Naive B cell (primary cell): ENCODE measurements at regions not wholly inside any gene's neighbourhood (a gene's known extent, or its start where the extent isn't known, plus 50 kb on each side); places are given as distances from the start of the nearest gene placed in this dataset.

Experiments used
- ATAC-seq, 2 donors: fragments of 150-1000 bp; cut with Tn5 transposase; 2 replicates each; pipeline ENCODE4 v1.10.0; 2021; ENCODE audit warnings: low read depth in 2 of 2, mild to moderate bottlenecking in 2 of 2, moderate library complexity in 2 of 2
- DNase-seq: peaks from one replicate; pipeline ENCODE4 v3.0.0; 2022
- H3K27ac Mint-ChIP-seq, 6 donors: one replicate each; pipeline ENCODE4 v1.8.0; 2020 to 2022; ENCODE audit warnings: mild to moderate bottlenecking in 6 of 6, mixed read lengths in 6 of 6, moderate library complexity in 5 of 6, inconsistent platforms in 2 of 6
- H3K27me3 Mint-ChIP-seq, 3 donors: one replicate each; pipeline ENCODE4 v1.8.0; 2021 to 2022; ENCODE audit warnings: mixed read lengths in 3 of 3, mild to moderate bottlenecking in 1 of 3
- H3K36me3 Mint-ChIP-seq, 2 donors: one replicate each; pipeline ENCODE4 v1.8.0; 2020 to 2022; ENCODE audit warnings: mixed read lengths in 2 of 2, inconsistent platforms in 1 of 2, mild to moderate bottlenecking in 1 of 2
- H3K4me1 Mint-ChIP-seq, 3 donors: one replicate each; pipeline ENCODE4 v1.8.0; 2020 to 2022; ENCODE audit warnings: mixed read lengths in 3 of 3, inconsistent platforms in 1 of 3, mild to moderate bottlenecking in 1 of 3, moderate library complexity in 1 of 3
- H3K4me3 Mint-ChIP-seq, 8 donors: one replicate each; pipeline ENCODE4 v1.8.0; 2020 to 2022; ENCODE audit warnings: mild to moderate bottlenecking in 8 of 8, mixed read lengths in 8 of 8, moderate library complexity in 8 of 8, inconsistent platforms in 2 of 8
- H3K9me3 Mint-ChIP-seq, 7 donors: one replicate each; pipeline ENCODE4 v1.8.0; 2020 to 2022; ENCODE audit warnings: mixed read lengths in 7 of 7, mild to moderate bottlenecking in 5 of 7, inconsistent platforms in 2 of 7, moderate library complexity in 1 of 7

DNA sequence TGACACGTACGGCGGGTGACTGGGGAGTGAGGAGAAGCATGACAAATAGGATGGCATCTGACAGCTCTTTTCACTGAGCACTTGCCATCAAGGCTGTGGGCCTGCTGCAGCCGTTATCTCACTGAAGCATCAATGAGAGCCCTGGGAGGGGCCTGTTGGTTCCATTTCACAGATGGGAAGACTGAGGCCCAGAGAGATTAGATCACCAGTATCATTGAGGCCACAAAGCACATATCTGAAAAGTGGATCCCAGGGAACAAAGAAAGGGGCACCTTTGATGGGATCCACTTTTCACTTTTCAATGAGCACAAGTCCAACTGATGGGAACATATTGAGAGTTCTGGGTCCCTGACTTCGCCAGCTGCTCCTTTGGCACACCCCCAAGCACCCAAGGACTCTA is 144.4 kb upstream of the LHX1 start:
- peaks cover 0 to 5% of the 10 kb centered on the region in 2 donors for H3K36me3 Mint-ChIP-seq
- no peak overlapping the region for H3K4me3 Mint-ChIP-seq
- no peak for DNase-seq
- H3K9me3 Mint-ChIP-seq = peaks cover 0 to 9% (median 6%) of the 10 kb centered on the region in 7 donors
- H3K4me1 Mint-ChIP-seq = no peaks in the 10 kb centered on the region
- peaks cover 39 to 63% (median 52%) of the 10 kb centered on the region in 3 donors for H3K27me3 Mint-ChIP-seq
- ATAC-seq = no peak
- H3K27ac Mint-ChIP-seq = no peak overlapping the region

DNA sequence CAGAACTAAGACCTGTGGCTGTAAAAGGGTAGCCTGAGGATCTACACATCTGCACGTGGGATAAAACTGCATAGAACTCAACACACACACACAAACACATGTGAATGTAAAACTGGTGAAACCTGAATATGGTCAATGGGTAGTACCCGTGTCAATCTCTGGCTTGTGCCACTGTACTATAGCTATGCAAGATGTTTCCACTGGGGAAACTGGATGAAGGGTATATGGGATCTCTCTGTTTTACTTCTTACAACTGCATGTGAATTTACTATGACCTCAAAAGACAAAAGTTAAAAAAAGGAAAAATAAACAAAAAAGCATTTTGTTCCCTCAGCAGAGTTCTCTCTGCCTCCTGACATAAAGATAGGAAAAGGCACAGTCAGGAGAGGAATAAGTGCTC is 143.3 kb upstream of the LHX1 start:
- H3K36me3 Mint-ChIP-seq = peaks cover 0 to 5% of the 10 kb centered on the region in 2 donors
- H3K27ac Mint-ChIP-seq = no peak overlapping the region
- H3K4me3 Mint-ChIP-seq = no peak overlapping the region
- ATAC-seq (no peak), DNase-seq (no peak)
- H3K27me3 Mint-ChIP-seq = peaks cover 35 to 62% (median 41%) of the 10 kb centered on the region in 3 donors
- no peaks in the 10 kb centered on the region for H3K4me1 Mint-ChIP-seq
- H3K9me3 Mint-ChIP-seq = peaks cover 0 to 10% (median 6%) of the 10 kb centered on the region in 7 donors

DNA sequence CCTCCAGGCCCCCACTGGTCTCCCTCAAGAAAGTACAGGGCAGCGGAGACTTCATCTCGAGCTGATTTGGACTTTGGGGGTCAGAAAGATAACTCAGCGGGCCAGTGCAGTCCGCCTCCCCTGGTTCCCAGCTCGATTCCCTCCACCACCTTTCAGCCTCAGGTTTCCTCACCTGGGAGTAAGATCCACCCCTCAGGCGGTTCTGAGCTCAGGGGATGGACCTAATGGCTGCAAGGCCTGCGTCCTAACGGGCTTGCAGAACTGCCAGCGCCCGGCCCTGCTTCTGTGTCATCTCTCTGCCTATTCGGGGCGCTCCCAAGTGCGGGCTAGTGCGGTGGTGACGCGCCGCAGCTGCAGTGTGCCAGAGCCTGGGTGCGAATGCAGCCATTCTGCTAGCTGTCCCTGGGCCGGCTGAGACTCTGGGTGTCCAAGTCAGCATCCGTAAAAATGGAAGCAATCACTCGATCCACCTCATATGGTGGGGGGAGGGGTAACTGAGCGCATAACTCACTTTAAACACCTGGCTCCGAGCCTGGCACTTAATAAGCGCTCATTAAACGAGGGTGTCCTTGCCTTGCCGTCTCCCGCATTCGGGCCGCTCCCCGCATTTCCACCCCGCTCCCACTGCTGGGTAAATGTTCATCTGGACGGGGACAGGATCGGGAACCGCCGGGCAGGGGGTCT is 129.6 kb upstream of the LHX1 start:
- Mint-ChIP-seq H3K36me3 (no peaks in the 10 kb centered on the region), H3K27me3 (peaks cover 61 to 82% (median 74%) of the 10 kb centered on the region in 3 donors), H3K4me1 (no peaks in the 10 kb centered on the region), H3K27ac (no peak overlapping the region), H3K9me3 (peaks cover 0 to 2% (median 0%) of the 10 kb centered on the region in 7 donors), H3K4me3 (no peak overlapping the region)
- no peak for DNase-seq
- no peak for ATAC-seq

DNA sequence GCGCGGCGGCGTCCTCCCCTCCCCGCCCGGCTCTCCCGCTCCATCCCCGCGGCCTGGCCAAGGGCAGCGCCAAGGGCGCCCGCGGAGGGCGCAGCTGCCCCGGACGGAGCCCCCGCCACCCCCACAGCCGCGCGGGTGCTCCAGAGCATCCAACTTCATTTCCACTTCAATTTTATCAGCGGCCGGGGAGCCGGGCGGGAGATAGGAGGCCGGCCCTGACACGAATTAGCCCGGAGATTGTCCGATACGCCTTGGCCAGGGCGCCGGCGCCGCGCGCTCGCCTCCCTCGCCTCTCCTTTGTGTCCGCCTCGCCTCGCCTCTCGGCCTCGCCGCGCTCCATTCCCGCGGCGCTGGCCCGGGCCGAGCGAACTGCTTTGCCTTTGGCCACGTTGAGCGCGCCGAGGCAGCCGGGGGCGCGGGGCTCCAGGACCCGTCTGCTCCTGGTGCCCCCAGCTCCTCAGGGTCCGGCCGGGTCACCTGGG is 129.1 kb upstream of the LHX1 start:
- DNase-seq (no peak), ATAC-seq (no peak)
- Mint-ChIP-seq H3K4me1 (no peaks in the 10 kb centered on the region), H3K4me3 (no peak overlapping the region), H3K9me3 (peaks cover 0 to 2% (median 0%) of the 10 kb centered on the region in 7 donors), H3K27me3 (peaks cover 57 to 82% (median 75%) of the 10 kb centered on the region in 3 donors), H3K36me3 (no peaks in the 10 kb centered on the region), H3K27ac (no peak overlapping the region)

DNA sequence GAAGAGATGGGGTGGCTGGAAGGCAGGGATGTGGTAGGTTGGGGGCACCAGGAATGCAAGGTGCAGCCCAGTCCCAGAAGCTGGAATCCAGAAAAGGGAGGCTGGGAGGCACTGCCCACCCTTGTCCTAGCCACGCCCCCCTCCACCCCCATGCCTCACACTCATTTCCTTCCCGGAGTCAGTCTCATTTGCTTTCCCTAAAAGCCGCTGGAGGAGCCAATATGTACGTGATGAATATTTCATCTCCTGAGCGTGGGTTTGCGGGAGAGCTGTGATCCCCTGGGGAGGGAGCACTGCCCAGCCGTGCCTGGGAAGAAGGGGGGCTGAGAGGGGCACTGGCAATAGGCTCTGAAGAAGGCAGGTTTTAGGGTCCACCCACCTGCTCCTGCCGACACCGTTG is 124.5 kb upstream of the LHX1 start:
- DNase-seq (no peak), ATAC-seq (no peak)
- Mint-ChIP-seq H3K9me3 (no peaks in the 10 kb centered on the region), H3K4me1 (peaks cover 3 to 9% (median 7%) of the 10 kb centered on the region in 3 donors), H3K27me3 (peaks cover 48 to 79% (median 76%) of the 10 kb centered on the region in 3 donors), H3K4me3 (no peak overlapping the region), H3K27ac (peak overlapping the region in 1 of 6 donors; percentile 42), H3K36me3 (no peaks in the 10 kb centered on the region)

DNA sequence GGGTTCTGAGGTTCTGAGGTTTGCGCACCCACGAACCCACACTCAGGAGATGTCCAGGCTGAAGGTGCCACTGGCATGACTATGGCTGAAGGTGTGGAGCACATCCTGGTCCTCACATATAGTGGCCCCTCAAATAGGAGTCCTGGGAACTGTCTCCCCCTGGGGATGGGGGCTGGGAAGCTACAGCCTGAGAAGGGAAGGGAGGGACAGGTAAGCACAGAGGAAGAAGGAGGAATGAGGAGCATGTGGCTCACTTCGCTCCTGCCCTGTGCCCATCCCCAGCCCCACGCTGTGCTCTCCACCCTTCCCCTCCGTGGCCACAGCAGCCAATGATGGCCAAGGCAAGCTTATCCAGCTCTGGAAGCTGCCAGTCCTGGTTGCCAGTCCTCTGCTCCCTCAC is 123.9 kb upstream of the LHX1 start:
- no peaks in the 10 kb centered on the region for H3K36me3 Mint-ChIP-seq
- peaks cover 3 to 13% (median 7%) of the 10 kb centered on the region in 3 donors for H3K4me1 Mint-ChIP-seq
- H3K27ac Mint-ChIP-seq = peak overlapping the region in 2 of 6 donors; percentile 72 to 73
- peaks cover 48 to 78% (median 76%) of the 10 kb centered on the region in 3 donors for H3K27me3 Mint-ChIP-seq
- H3K4me3 Mint-ChIP-seq = no peak overlapping the region
- ATAC-seq (no peak), DNase-seq (no peak)
- H3K9me3 Mint-ChIP-seq = no peaks in the 10 kb centered on the region

DNA sequence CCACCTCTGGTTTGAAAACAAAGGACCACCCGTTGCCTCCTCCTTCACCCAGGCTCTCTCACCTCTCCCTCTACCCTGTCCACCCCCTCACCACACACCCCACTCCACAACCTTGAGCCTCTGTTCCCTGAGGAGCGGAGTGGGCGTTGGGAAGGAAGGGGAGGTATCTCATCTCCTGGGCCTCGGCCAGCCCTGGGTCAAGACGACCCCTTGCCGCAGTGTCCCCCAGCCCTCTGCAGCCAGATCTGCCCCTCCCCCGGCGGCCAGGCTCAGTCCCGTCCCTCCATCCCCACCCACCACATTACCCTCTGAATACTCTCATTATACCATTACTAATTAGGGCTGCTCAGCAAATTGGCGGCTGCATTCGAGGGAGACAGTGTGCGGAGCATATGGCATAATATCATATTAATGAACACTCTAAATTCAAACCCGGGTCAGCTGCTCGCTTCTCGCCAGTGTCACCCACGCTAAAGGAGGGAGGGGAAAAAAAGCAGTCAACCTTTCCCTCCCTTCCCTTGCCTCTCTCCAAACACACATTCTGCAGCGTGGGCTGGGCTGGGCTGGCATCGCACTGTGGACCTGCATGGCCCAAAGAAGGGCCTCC is 123.2 kb upstream of the LHX1 start:
- Mint-ChIP-seq H3K4me1 (peaks cover 3 to 15% (median 7%) of the 10 kb centered on the region in 3 donors), H3K27ac (peak overlapping the region in 1 of 6 donors; percentile 60)
- ATAC-seq = no peak

DNA sequence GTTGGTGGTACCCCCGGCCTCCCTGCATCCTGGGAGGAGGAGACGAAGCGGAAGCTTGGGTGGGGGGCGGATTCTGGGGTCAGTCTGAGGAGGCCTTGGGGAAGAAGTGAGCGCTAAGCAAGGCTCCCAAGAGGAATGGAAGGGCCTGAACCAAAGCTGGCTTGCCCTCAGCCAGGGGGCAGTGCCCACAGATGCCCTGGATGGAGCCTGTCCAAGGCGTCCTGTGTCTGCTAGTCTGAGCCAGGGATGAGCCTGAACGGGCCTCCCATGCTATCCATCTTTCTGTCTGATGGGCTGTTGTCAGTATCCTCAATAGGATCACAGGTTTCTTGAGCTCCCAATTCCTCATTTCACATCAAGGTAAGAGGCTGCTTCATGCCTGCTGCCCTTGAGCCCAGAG is 122.3 kb upstream of the LHX1 start:
- H3K4me3 Mint-ChIP-seq = no peak overlapping the region
- no peak for DNase-seq
- peaks cover 3 to 15% (median 7%) of the 10 kb centered on the region in 3 donors for H3K4me1 Mint-ChIP-seq
- H3K27ac Mint-ChIP-seq = no peak overlapping the region
- ATAC-seq = no peak
- no peaks in the 10 kb centered on the region for H3K36me3 Mint-ChIP-seq
- no peaks in the 10 kb centered on the region for H3K9me3 Mint-ChIP-seq
- H3K27me3 Mint-ChIP-seq = peaks cover 52 to 75% (median 64%) of the 10 kb centered on the region in 3 donors

More for the DNA sequence above, 123.2 kb upstream of the LHX1 start:
- Mint-ChIP-seq H3K9me3 (no peaks in the 10 kb centered on the region), H3K4me3 (no peak overlapping the region), H3K36me3 (no peaks in the 10 kb centered on the region), H3K27me3 (peaks cover 51 to 75% (median 73%) of the 10 kb centered on the region in 3 donors)
- DNase-seq = no peak

DNA sequence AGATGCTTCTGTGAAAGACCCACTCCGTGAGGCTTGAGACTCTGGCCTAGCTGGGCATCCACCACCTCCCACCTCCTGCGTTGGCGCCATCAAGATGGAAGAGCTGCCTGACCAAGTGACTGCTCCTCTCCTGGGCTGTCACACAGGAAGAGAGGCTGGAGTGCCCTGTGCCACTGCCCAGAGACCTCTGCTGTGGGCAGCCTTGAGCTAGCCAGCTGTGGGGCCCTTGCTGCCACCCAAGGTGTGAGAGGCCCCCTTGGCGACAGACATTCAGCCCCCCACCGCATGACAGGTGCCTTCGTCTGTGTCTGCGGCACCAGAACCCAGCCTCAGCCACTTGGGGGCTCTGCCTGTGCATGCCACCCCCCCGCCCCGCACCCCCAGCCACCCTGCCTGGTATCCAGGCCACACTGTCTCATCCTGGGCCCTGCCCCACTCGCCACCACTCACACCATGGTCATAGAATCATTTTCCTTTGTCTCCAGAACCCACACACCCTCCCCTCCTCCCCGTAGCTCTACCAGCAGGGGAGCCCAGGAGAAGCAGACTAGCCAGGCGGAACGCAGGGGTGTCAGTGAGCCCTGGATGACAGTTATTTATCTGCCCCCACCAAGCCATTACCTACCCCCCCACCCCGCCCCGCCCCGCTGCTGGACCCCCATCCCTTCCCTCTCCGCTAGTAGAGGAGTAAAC is 120.9 kb upstream of the LHX1 start:
- Mint-ChIP-seq H3K36me3 (no peaks in the 10 kb centered on the region), H3K4me1 (peaks cover 3 to 15% (median 7%) of the 10 kb centered on the region in 3 donors), H3K4me3 (peak overlapping the region in 1 of 8 donors; percentile 26), H3K27me3 (peaks cover 53 to 72% (median 59%) of the 10 kb centered on the region in 3 donors), H3K9me3 (no peaks in the 10 kb centered on the region), H3K27ac (no peak overlapping the region)
- no peak for DNase-seq
- no peak for ATAC-seq

DNA sequence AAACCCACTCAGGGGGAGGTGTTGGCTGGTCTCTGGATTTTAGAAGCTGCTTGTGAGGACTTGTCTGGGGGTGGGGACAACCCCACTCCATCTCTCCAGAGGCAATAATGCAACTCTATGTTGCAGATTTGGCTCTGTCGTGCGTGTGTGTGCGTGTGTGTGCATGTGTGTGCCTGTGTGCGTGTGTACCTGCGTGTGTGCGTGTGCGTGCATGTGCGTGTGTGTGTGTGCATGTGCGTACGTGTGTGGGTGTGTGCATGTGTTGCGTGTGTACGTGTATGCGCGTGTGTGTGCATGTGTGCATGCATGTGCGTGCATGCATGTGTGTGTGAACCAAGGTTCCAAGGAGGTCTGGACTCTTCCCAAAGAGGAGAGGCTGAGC is 120.4 kb upstream of the LHX1 start:
- ATAC-seq (no peak), DNase-seq (no peak)
- Mint-ChIP-seq H3K4me3 (peak overlapping the region in 1 of 8 donors; percentile 84), H3K36me3 (no peaks in the 10 kb centered on the region), H3K9me3 (no peaks in the 10 kb centered on the region), H3K27ac (no peak overlapping the region), H3K4me1 (peaks cover 3 to 15% (median 7%) of the 10 kb centered on the region in 3 donors), H3K27me3 (peaks cover 49 to 72% (median 59%) of the 10 kb centered on the region in 3 donors)

DNA sequence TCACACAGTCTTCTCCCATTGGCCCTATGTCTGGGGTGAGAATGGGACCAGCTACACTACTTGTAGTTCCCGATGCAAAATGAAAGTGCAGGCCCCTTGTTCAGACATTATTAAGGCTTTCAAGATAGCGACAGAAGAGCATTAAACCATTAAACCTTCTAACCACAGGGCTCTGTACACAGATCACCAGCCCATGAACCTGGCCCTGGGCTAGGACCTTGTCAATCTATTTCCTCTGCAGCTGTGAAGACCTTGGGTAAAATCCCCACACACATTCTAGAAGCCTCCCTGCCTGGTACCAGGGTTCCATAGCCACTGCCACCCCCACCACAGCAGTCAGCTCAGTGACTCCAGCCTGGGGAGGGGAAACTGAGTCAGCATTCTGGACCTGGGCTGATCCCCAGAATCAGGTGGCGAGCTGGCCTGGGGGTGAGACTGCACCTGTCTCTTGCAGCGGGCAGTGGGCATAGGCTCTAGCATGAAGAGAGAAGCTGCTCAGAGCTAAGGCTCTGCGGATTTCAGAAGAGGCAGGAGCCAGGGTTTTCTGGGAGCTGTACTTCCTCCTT is 119.7 kb upstream of the LHX1 start:
- DNase-seq (no peak), ATAC-seq (no peak)
- no peaks in the 10 kb centered on the region for H3K9me3 Mint-ChIP-seq
- H3K36me3 Mint-ChIP-seq = no peaks in the 10 kb centered on the region
- H3K27me3 Mint-ChIP-seq = peaks cover 42 to 71% (median 57%) of the 10 kb centered on the region in 3 donors
- peak overlapping the region in 2 of 6 donors; percentile 28 to 79 for H3K27ac Mint-ChIP-seq
- no peak overlapping the region for H3K4me3 Mint-ChIP-seq
- H3K4me1 Mint-ChIP-seq = peaks cover 3 to 15% (median 7%) of the 10 kb centered on the region in 3 donors

DNA sequence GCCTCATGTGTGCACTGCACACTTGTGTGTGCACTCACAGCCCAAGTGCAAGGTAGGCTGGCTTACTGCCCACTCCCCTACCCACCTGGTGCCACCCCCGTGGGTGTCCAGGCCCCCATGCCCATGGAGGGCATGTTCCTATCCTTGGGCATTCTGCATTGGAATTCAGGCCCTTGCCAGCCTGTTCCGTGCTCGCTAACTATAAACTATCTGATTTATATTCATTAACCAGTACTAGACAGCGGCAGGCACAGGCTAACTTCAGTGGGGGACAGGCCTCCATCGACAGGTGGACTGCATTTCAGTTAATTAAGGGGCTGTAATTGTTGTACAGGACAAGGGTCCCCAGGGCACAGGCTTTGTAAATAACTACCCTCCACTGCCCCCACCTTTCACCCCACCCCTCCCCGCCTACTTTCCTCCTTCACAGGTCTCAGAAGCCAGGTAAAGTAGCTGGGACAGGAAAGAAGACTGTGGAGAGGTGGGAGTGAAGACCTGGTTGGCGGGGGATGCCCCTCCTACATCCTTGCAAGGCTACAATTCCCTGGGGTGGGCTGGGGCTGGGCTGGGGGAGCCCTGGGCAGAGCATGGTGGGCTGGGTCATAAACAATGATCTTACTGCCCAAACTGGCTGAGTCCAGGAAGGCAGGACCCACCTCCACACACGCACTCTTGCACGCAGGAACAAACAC is 119.0 kb upstream of the LHX1 start:
- no peak overlapping the region for H3K27ac Mint-ChIP-seq
- no peak for DNase-seq
- H3K9me3 Mint-ChIP-seq = no peaks in the 10 kb centered on the region
- peaks cover 3 to 15% (median 7%) of the 10 kb centered on the region in 3 donors for H3K4me1 Mint-ChIP-seq
- ATAC-seq = no peak
- H3K36me3 Mint-ChIP-seq = no peaks in the 10 kb centered on the region
- H3K27me3 Mint-ChIP-seq = peaks cover 48 to 64% (median 50%) of the 10 kb centered on the region in 3 donors
- peak overlapping the region in 2 of 8 donors; percentile 19 to 47 for H3K4me3 Mint-ChIP-seq
